ENCODE measurements at regions not wholly inside any gene's neighbourhood (a gene's known extent, or its start where the extent isn't known, plus 50 kb on each side); places are given as distances from the start of the nearest gene placed in this dataset.
"Not testable (repeated sequence)": the region's sequence is repeated elsewhere in the genome, so short reads cannot be mapped to it uniquely, and the experiment has no call there.

DNA sequence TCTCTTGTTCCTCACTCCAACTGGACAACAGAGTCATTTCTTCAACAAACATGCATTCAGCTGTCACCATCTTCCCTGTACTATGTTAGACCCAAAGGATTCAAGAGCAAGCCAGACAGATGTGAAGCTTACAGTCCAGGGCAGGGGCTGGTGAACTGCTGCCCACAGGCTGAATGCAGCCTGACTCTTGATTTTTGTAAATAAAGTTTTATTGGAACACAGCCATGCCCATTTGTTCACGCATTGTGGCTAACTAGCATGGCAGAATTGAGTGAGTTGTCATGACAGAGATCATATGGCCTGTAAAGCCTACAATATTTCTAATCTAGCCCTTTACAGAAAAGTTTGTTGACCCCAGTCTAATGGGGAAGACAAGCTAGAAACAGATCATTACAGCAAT, 208.7 kb downstream of the EMX2 start:
- no peak for DNase-seq

DNA sequence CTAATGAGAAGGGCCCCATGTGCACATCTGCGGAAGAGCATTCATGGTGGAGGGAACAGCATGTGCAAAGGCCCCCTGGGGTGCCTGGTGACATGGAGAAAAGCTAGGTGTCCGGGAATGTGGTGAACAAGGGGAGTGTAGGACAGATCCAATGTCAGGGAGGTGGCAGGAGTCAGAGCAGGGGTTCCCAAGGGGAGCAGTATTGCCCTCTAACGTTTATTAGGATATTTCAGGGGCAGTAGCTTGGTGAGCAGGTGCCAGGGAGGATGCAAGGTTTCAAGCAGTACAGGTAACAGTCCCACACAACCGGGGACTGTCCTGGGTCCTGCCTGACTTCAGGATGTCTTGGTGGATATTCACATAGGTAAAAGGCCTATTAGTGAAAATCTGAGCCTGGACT, 209.6 kb downstream of the EMX2 start:
- DNase-seq = no peak

DNA sequence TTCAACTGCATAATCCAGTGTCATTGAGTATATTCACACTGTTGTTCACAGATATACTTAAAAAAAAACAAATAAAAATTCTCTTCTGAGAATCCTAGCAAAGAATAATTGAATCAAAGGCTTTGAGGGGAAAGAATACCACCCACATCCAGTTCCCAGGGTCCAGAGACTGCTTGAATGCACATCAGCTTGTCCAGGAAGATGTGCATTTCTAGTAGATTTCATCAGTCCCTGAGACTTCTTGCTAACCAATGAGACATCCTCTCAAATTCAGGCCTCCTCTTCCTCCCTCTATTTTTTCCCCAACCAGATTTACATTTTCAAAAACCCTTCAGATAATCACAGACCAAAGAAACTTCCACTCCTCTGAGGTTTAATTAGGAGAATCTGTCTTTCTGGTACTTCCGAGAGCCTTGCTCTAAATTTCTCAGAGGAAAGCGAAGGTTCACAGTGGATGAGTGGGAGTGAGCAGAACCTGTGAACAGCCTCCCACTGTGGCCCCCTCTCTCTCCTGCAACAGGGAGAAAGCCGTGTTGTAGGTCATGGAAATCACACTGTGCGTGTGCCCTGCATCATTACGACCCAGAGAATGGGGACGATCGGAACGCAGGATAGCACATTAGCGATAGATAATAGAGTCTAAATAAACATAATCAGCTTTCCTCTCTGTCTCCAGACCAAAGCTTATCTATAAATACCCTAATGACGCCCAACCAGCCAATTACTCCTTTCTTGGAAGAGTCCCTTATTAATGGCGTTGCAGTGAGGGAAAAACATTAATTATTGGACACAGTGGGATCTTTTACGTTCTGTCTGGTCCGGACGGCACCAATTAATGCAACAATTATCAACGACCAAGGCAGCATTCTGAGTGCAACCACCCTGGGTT, 212.5 kb downstream of the EMX2 start:
- no peak for DNase-seq

DNA sequence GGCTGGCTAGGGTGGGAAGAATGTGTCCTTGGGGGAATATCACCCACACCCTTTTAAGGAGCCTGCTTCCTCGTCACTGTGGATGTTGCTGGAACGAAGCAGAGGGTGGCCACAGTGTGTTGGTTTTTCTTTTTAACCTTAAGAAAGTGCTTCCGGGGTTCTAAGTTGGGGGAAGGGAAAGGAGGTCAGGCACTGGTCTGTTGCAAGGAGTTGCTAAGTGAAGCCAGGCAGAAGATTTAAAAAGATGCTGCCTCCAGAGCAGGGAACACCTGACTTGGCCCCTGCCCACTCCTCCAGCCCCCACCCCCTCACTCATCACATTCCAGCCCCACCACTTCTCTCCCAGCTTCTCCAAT, 213.1 kb downstream of the EMX2 start:
- no peak for DNase-seq

DNA sequence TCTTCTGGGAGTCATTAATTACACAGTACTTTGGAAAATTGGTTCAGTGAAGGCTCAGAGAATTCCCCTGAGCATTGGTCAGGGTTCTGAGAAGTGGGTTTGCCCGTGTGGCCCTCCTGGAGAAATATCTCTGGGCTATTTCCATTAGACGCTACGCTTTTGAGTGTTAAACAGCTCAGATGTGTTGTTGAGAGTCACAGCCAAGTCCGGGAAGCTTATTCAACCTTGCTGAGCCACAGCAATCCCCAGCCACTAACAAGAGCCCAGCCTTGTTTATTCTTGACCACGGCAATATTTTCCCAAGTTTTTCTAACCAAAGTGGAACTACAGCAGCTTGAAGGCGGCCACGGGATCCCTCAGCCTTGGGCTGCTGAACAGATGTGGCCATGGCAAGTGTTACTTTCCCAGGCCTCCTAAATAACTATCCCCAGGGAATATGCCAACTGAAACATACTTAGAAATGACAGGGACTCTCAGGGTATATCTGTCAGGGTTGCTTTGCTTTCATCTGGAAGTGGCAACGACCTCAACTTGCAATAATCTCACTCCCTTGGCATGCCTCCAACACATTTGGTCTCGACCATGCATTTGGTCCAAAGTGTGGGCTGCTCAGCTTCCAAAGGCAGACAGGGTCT, 214.7 kb downstream of the EMX2 start:
- DNase-seq = no peak

DNA sequence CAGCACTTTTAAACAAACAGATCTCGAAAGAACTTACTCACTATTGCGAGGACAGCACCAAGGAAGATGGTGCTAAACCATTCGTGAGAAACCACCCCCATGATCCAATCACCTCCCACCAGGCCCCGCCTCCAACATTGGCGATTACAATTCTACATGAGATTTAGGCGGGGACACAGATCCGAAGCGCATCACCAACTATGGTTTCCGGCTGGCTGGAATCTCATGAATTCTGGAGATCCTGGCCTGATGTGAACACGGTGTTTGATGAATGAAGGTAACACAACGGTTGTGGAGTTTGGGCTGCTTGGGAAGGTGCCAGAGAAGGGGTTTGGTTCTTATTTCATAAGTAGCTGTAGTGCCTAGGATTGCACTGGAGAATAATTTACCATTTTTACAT, 216.7 kb downstream of the EMX2 start:
- no peak for DNase-seq

DNA sequence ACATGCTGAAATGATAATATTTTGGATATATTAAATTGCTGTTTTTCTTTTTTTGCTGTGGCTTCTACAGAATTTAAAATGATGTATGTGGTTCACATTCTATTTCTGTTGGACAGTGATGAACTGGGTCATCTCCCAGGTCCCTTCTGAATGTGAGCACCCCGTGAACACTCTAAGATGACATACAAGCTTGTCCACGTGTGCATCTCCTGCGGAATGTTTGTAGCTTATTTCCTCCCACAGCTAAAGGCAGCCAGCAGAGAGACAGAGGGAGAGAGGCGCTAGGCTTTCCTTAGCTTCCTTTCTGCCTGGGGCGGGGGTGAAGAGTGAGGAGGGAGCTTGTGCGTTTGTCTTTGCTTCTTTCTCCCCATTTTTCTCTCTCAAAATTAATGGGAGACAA, 219.1 kb downstream of the EMX2 start:
- no peak for DNase-seq

DNA sequence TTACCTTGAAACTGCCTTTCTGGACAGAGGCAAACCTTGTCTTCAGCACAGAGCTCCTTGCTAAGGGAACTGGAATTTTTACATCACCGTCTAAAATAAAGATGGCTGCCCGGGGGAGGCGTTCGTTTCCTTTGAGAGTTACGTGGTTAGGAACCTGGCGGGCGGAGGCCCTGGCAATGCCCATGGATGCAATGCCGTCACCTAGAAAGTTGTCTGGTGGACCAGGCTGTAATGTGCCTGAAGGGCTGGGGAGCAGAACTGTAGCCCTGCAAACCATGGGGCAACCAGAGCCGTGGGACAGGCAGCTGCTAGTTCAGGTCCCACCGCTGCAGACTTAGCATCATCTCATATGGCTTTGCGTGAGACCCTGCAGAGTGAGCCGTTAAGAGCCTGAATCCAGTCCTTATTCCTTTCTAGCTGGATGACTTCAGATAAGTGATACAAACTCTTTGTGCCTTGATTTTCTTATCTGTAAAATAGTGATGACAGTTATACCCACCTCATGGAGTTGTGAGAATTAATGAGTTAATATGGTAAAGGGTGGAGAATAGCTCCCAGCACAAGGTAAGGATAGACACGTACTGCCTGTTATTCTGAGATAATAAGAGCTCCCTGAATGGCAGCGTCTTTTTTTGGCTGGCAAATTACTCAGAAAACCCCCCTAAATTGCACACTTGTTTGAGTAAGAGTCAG, 219.7 kb downstream of the EMX2 start:
- no peak for DNase-seq

DNA sequence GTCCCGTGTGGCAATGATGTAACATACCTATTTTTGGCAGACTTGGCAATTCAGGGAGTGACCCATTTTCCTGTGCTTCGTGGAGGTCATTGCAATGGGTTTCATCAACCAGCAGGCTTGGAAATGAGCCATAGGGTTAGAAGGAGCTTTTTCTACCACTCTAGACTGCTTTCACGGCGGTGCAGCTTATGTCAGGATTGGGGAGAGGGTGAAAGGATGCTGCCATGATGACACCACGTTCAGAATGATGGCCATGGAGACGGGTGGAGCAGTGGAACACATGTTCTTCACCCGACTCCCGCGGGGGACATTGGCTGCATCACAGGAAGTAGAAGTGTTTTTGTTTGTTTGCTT, 220.2 kb downstream of the EMX2 start:
- no peak for DNase-seq

DNA sequence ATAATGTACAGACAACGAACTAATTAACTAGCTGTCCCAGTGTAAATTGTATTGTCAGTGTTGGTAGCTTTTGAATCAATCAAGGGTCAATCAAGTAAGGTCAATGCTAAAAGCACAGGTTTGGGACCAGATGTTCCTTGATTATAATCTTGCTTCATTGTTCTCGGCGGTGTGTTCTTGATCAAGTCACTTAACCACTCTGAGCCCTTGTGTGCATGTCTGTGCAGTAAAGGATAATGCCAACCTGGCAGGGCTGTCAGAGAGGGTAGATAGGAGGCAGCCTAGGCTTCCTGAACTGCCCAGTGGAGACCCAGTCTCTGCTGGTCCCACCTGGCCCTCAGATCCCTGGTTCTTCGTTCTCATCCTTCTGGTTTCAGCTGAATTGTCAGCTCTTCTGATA, 221.0 kb downstream of the EMX2 start:
- no peak for DNase-seq

DNA sequence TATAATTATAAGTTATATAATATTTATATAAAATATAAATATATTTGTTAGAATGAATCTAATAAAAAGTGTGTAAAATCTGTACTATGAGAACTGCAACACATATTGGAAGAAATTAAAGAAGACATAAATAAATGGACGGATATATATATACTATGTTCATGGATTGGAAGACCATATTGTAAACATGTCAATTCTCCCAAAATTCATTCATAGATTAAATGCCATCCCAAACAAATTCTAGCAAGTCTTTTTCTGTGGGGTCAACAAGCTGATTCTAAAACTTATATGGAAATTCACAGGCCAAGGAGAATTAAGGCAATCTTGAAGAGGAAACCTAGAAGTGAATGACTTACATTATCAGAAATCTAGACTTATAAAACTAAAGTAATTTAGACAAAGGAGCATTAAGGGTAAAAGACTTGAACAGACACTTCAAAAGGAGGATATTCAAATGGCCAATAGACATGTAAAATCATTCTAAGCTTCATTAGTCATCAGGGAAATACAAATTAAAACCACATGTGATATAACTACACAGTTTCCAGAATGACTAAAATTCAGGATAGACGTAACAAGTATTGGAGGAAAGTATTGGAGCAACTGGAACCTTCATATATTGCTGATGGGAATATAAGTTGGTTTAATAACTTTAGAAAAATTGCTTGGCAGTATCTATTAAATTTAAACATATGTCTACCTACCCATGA, 225.9 kb downstream of the EMX2 start:
- no peak for DNase-seq

DNA sequence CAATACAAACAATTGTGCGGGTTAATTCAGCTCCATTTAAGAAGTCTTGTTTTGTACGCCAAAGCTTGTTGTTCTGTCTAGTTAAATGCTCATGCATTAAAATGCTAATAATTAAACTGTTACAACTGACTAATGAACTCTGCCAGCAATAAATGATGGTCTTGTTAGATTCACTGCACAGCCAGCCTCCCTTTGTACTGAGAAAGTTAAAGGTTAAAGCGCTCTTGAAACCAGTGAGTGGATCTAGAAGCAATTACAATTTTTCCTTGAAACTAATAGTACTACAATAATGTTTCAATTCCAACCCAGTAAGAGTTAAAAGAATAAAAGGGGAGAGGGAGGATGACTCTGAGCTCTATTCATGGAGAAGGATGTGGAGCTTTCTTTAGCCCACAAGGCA, 233.0 kb downstream of the EMX2 start:
- no peak for DNase-seq

DNA sequence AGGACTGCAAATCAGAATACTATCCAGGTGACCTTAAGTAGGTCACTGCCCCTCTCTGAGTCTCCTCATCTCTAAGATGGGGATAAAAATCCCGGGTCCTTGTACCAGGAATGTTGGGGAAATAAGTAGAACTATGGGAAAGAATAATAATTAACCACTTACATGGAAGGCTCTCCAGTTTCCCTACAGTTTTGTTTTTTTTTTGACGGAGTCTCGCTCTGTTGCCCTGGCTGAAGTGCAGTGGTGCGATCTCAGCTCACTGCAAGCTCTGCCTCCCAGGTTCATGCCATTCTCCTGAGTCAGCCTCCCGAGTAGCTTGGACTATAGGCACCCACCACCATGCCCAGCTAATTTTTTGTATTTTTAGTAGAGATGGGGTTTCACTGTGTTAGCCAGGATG, 234.7 kb downstream of the EMX2 start:
- DNase-seq = not testable (repeated sequence)

DNA sequence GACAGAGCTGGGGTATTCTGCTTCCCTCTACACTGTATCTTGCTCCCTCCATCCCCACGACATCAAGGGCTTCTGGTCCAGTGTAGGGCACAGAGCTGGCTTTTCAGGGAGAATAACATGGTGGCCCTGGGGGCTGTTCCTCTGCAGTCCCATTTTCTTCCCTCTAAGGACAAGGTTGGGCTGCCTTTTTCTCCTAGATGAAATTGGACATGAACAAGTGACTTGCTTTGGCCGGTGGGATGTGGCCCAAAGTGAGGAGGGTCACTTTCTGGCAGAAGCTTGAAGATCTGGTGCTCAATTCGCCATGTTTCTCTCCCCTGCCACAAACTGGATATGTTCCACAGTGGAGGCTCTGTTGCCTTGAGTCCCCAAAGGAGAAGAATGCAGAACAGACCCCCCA, 235.7 kb downstream of the EMX2 start:
- DNase-seq = no peak

DNA sequence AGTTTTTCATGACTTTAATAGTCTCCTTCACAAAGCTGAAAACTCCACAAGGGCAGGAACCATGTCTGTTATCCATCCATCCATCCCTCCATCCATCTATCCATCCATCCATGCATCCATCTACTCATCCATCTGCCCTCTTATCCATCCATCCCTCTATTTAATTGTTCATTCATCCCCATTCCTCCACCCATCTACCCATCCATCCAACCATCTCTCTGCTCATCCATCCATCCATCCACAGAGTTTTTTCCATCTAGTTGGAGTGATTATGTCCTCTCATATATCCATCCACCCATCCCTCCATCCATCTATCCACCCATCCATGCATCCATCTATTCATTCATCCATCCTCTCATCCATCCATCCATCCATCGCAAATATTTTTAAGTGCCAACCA, 237.9 kb downstream of the EMX2 start:
- no peak for DNase-seq

DNA sequence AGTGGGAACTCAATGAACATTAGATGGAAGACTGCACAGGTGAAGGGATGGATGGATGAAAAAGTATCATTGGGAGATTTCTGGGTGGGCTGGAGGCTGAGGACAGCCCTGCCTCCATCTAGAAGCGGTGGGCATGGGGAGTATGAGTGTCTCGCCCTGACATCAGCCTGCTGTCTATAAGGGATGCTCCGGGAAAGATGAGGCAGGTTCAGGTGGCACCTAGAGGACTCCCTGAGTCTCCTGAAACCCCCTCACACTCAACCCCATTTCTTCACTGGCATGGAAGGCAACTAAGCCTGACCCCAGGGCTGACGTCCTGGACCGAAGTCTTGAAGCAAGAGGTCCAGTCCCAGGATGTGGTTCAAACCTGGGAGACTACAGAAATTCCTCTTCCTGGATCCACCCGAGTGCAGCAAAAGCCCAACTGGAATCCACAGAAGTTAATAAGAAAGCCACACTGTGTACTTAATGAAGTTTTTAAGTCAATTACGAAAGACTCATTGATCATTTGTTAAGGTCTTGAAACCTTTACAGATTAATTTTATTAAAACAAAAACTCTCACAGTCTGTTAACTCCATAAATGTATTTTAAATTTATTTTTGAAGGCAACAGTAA, 238.8 kb downstream of the EMX2 start:
- no peak for DNase-seq

DNA sequence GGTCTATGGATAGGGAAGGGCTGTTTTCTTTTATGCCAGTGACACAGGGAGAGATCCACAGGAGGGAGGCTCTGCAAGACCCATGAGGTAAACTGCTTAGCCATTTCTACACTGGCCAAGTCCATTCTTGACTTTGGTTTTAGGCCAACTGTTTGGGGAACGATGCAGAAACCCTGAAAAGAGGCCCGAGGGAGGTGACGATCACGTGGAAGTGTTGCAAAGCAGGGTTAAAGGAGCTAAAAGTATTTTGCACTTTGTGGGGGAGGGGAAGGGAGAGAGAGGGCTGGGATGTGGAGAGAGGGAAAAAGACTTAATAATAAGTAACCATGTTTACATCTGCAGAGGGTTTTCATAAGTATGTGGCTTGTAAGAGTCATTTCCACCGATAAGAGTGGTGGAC, 239.7 kb downstream of the EMX2 start:
- DNase-seq = no peak

DNA sequence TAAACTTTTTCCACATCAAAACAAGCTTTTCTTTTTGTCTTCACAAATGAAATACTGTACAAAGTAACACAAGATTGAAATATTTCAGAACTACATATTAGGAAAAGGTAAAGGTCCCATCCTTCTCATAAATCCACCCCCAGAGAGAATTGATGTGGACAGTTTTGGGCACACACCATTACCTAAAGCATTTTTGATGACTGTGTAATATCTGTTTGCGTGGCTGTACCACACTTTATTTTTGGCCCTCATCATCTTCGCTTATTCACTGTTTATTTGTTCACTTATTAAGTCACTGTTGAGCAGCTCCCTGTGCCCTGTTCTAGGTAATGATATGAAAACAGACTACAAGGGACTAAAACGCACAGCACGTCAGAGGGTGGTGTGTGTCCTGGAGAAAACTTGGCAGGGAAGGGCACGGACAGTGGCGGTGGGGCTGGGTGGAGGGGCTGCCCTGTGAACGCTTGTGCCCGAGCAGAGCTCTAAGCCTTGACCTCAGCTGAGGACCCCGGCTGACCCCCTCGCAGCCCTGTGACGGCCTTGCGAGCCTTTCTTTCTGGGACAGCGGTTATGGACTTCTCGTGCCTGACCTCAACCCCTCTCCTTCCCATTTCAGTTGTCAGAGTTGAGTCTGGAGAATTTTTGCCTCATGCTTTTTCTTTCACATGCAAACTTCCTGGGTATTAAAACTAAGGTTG, 241.3 kb downstream of the EMX2 start:
- DNase-seq = no peak

DNA sequence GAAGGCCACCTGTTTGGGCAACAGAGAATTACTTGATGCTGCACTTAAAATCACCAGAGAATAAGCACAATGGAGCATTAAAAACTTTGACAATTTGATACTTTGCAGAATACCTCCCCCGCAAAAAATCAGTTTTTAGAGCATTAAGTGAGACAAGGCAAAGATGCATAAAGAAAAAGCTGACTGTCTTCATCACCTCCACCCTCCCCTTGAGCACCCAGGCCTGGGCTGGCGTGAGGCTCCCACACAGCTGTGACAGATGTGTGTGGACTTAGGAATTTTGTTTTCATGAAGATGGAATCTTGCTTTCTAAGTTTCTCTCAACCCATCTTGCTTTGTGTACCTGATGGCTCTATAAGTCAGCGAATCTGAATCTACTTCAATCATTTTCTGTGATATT, 242.2 kb downstream of the EMX2 start:
- no peak for DNase-seq

DNA sequence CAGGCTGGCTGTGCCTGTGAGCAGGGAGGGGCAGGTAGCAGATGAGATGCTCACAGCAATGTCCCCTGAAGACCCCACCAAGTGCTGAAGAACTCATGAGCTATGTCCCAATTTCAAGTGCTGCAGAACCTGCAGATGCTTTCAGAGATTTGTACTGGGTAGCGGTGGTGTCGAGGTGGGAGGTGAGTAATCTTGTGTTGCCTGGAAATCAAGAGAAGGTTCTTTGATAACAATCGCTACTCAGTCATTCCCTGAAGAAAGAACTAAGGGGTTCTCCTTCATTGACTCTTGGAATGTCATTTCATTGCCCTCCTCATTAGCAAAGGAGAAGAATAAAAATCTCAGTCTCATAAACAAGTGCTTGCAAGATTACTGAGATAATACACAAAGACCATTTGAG, 246.4 kb downstream of the EMX2 start:
- no peak for DNase-seq

DNA sequence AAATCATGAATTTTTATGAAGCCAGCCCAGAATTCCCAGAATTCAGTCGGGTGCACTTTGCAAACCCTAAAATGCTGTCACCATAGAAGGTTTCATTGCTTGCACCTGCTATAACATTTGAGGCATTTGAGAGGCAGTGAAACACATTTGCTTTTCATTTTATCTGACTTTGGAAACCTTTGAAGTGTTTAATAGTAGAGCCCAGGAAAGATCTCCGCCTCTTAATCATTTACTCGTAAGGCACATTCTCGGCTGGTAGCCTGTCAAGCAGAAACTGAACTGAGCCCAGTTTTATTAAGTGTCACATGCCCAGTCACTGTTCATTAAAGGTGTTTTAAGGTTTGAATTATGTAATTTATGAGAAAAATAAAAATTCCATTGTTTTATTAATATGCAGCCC, 247.6 kb downstream of the EMX2 start:
- no peak for DNase-seq

DNA sequence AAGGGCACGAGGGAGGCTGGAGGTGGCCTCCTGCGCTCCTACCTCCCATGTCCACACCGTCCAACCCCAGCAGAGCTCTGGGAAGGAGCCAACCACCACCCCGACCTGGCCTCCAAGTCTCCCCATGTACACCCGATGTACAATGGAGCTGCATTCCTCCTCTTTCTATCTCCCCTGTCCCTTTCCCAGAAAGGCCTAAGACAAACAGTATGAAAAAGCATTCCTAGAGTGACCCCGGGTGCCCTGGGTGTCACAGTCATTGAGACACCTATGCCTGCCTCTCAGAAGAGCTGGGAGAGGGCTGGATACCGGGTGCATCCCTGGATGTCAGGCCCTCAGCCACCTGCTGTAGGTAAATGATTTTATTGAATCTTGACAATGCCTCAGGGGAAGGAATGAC, 248.1 kb downstream of the EMX2 start:
- DNase-seq = no peak

DNA sequence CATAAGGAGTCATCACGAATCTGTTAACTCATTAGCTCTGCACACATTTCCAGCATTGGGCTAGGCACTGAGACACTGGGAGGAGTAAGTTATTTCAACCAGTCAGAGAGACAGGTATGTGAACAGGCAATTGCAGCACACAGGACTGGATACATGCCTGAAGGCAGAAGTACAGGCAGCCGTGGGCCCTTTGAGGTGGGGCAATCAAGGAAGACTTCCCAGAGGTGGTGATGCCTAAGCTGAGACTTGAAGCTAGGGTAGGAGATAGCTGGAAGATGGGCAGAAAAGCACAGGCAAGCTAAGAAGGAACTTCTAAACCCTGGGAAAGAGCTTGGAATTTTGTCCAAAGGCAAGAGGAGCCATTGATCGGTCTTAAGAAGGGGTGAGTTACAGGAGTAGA, 249.7 kb downstream of the EMX2 start:
- DNase-seq = no peak

All from NCI-H187 (cell line).